ENCODE measurements at regions not wholly inside any gene's neighbourhood (a gene's known extent, or its start where the extent isn't known, plus 50 kb on each side); places are given as distances from the start of the nearest gene placed in this dataset.

- H3K9me1 ChIP-seq (ENCODE audit: insufficient read depth, low read length), result no peaks in the 10 kb centered on the region
- no peak overlapping the region for H2BK20ac ChIP-seq (ENCODE audit: low read depth, low read length)
- no peak overlapping the region for H3K56ac ChIP-seq (ENCODE audit: extremely low read depth, insufficient read depth, low read length)
- no peak overlapping the region for H2BK15ac ChIP-seq (ENCODE audit: low read depth, low read length)
- H4K91ac ChIP-seq (ENCODE audit: insufficient read depth, low read depth, low read length), result no peak overlapping the region
- no peak overlapping the region for H3K18ac ChIP-seq (ENCODE audit: low read depth, low read length)
- H3K36me3 ChIP-seq (ENCODE audit: control insufficient read depth, insufficient read depth, low read length), result no peaks in the 10 kb centered on the region
- no peaks in the 10 kb centered on the region for H3K27me3 ChIP-seq (ENCODE audit: control insufficient read depth, insufficient read depth, low read length)
- ATAC-seq (ENCODE audit: low read depth) (no peak), DNase-seq (no peak)
- H3K27ac ChIP-seq (ENCODE audit: insufficient read depth, low read length), result no peak overlapping the region
- no peak overlapping the region for H2AK9ac ChIP-seq (replicated peaks; ENCODE audit: low read depth, low read length, poor library complexity)
- H3K4me3 ChIP-seq (ENCODE audit: insufficient read depth, low read depth, low read length), result no peak overlapping the region
- no peak overlapping the region for H4K5ac ChIP-seq (ENCODE audit: low read depth, low read length)
- H3K4me1 ChIP-seq (ENCODE audit: control insufficient read depth, insufficient read depth, low read length), result no peaks in the 10 kb centered on the region
- no peak overlapping the region for H4K8ac ChIP-seq (ENCODE audit: low read depth in 2 of 2, low read length in 2 of 2)
- no TSS peak for BruUV-seq (replicated peaks)
- no peak overlapping the region for H2BK5ac ChIP-seq (ENCODE audit: low read depth, low read length, poor library complexity, severe bottlenecking)
- H2BK120ac ChIP-seq (ENCODE audit: low read depth, low read length), result no peak overlapping the region
- dilution Hi-C loops (cut with HindIII; ENCODE audit: low sequenced_read_pairs, unreplicated experiment) (no loop called here), in situ Hi-C loops (cut with MboI; ENCODE audit: low sequenced_read_pairs) (no loop called here), intact Hi-C loops (cut with micrococcal nuclease) (no loop called here)
- H2AK5ac ChIP-seq (ENCODE audit: low read depth, low read length), result no peak overlapping the region
- H4K20me1 ChIP-seq (ENCODE audit: insufficient read depth, low read length), result no peaks in the 10 kb centered on the region
- H3K4ac ChIP-seq (ENCODE audit: low read depth, low read length), result no peak overlapping the region
- H3K79me1 ChIP-seq (ENCODE audit: low read depth in 1 of 2, low read length in 2 of 2), result no peaks in the 10 kb centered on the region
- no peak overlapping the region for H2AFZ ChIP-seq (replicated peaks; ENCODE audit: low read length, poor library complexity)
- H3K4me2 ChIP-seq (ENCODE audit: low read depth, low read length), result no peak overlapping the region
- TF ChIP-seq ELK1 (IDR thresholded peaks at IDR 0.05; ENCODE audit: borderline replicate concordance, low read depth, low read length) (no peak), BHLHE40 (IDR thresholded peaks at IDR 0.05; ENCODE audit: low read depth, low read length) (no peak), RAD21 (IDR thresholded peaks at IDR 0.05; ENCODE audit: low read length) (no peak)
- H3K9ac ChIP-seq (ENCODE audit: low read depth, low read length), result no peak overlapping the region
- H3K23ac ChIP-seq (ENCODE audit: low read depth, low read length), result no peak overlapping the region
- ChIA-PET POLR2A (ENCODE audit: unreplicated experiment) (no interaction called here), CTCF (no interaction called here)
- no peak overlapping the region for H3K14ac ChIP-seq (replicated peaks; ENCODE audit: low read depth, low read length)
- H3K9me3 ChIP-seq (ENCODE audit: control insufficient read depth, insufficient read depth, low read length), result no peaks in the 10 kb centered on the region
- no CpG with 5 or more reads among the region's 2 CpGs for WGBS, 2 experiments (ENCODE audit: extremely low coverage in 2 of 2, insufficient read length in 1 of 2)
Observed at GRCh38 chr11:127713226-127713625, 712.7 kb upstream of the KIRREL3 start.
